ENCODE measurements at regions not wholly inside any gene's neighbourhood (a gene's known extent, or its start where the extent isn't known, plus 50 kb on each side); places are given as distances from the start of the nearest gene placed in this dataset.
A peak's percentile ranks its signal among the peaks of the same experiment; 100 is the strongest.

- no peak for DNase-seq (ENCODE audit: low spot score)
- intact Hi-C loops (cut with DNase I), result no loop called here
Measured at GRCh38 chr16:55039931-55040330, 109.3 kb downstream of the IRX5 start.

GRCh38 chr16:55040366-55041086, 109.9 kb downstream of the IRX5 start:
- intact Hi-C loops (cut with DNase I), result no loop called here
- no peak for DNase-seq (ENCODE audit: low spot score)

- intact Hi-C loops (cut with DNase I), result no loop called here
- DNase-seq (ENCODE audit: low spot score), result no peak
Measured at GRCh38 chr16:55041540-55042234, 111.0 kb downstream of the IRX5 start.

GRCh38 chr16:55042556-55043432, 112.1 kb downstream of the IRX5 start:
- intact Hi-C loops (cut with DNase I), result no loop called here
- no peak for DNase-seq (ENCODE audit: low spot score)

GRCh38 chr16:55043499-55043898, 112.8 kb downstream of the IRX5 start:
- DNase-seq (ENCODE audit: low spot score), result no peak
- intact Hi-C loops (cut with DNase I), result no loop called here

GRCh38 chr16:55044201-55044975, 113.7 kb downstream of the IRX5 start:
- no peak for DNase-seq (ENCODE audit: low spot score)

GRCh38 chr16:55045329-55045728, 114.7 kb downstream of the IRX5 start:
- intact Hi-C loops (cut with DNase I), result no loop called here
- no peak for DNase-seq (ENCODE audit: low spot score)

More at GRCh38 chr16:55044201-55044975, 113.7 kb downstream of the IRX5 start:
- intact Hi-C loops (cut with DNase I), result no loop called here

- DNase-seq (ENCODE audit: low spot score), result no peak
- intact Hi-C loops (cut with DNase I), result no loop called here
Measured at GRCh38 chr16:55045756-55046460, 115.2 kb downstream of the IRX5 start.

- DNase-seq (ENCODE audit: low spot score), result no peak
- intact Hi-C loops (cut with DNase I), result no loop called here
Measured at GRCh38 chr16:55046513-55046912, 115.8 kb downstream of the IRX5 start.

- intact Hi-C loops (cut with DNase I), result no loop called here
- no peak for DNase-seq (ENCODE audit: low spot score)
Measured at GRCh38 chr16:55046916-55047315, 116.3 kb downstream of the IRX5 start.

- intact Hi-C loops (cut with DNase I), result no loop called here
- DNase-seq (ENCODE audit: low spot score), result no peak
Measured at GRCh38 chr16:55047331-55047730, 116.7 kb downstream of the IRX5 start.

GRCh38 chr16:55047903-55048497, 117.3 kb downstream of the IRX5 start:
- intact Hi-C loops (cut with DNase I), result no loop called here
- no peak for DNase-seq (ENCODE audit: low spot score)

GRCh38 chr16:55048745-55049144, 118.1 kb downstream of the IRX5 start:
- intact Hi-C loops (cut with DNase I), result no loop called here
- no peak for DNase-seq (ENCODE audit: low spot score)

- intact Hi-C loops (cut with DNase I), result no loop called here
- DNase-seq (ENCODE audit: low spot score), result no peak
Measured at GRCh38 chr16:55051571-55052347, 121.1 kb downstream of the IRX5 start.

GRCh38 chr16:55052348-55052734, 121.7 kb downstream of the IRX5 start:
- DNase-seq (ENCODE audit: low spot score), result no peak
- intact Hi-C loops (cut with DNase I), result no loop called here

- intact Hi-C loops (cut with DNase I), result no loop called here
- no peak for DNase-seq (ENCODE audit: low spot score)
Measured at GRCh38 chr16:55052741-55053415, 122.2 kb downstream of the IRX5 start.

GRCh38 chr16:55055262-55055661, 124.6 kb downstream of the IRX5 start:
- intact Hi-C loops (cut with DNase I), result no loop called here
- DNase-seq (ENCODE audit: low spot score), result peak; percentile 33
